GM18867 (cell line): ENCODE measurements at regions not wholly inside any gene's neighbourhood (a gene's known extent, or its start where the extent isn't known, plus 50 kb on each side); places are given as distances from the start of the nearest gene placed in this dataset.

Source experiments
- ATAC-seq: cut with Tn5 transposase; IDR thresholded peaks from one replicate; pipeline ENCODE4 v1.9.1; 2021; ENCODE audit warnings: mild to moderate bottlenecking, moderate library complexity; ENCODE audit not compliant: unreplicated experiment

DNA sequence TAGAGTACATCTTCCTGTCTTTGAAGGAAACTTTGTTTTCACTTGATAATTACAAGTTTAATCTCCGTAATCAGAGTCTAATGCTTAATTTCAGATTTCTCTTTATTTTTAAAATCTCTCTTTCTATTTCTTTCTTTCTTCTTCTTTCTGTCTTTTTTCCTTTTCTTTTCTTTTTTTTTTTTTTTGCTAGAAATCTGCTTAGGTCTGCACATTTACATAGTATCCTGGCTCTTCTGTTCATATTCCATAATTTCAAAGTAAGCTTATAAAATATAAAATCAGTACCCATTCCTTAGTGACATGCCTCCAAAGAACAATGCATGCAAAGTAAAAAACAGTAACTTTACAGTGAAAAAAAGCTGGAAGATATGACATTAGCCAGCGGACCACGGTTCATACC is 601.7 kb upstream of the VSTM2A start:
- no peak for ATAC-seq

DNA sequence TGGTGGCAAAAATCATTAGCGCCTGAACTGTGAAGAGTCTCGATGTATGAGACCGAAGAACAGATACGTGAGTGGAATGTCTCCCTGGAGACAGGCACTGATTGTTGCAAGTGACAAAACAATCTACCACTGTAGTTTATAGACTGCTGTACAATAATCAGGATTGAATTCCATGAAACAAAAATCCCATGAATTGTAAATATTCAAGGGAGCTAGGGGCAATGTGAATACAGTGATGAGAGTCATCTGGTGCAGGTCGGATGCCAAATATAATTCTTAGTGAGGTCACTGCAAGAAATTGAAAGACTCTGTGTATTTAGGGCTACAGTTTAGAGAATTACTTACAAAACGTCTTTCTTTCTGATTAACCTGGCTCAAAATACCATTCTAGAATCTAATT is 594.4 kb upstream of the VSTM2A start:
- ATAC-seq: no peak

DNA sequence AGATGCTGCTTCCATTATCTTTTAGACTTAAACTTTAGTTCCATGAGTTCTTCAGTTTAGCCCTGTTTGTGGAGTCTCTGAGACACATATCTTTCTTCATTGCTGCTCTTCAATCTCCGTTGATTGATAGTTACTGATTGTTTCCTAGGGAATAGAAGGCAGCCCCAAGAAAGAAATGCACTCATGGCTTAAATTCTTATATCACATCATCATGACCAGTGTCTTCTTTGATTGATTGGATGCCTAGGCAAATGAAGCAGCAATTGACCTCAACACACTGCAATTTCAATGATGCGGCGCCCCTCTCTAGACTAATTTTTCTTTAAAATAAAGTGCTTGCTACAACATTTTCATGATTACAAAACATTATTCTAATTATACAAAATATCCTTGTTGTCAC is 576.5 kb upstream of the VSTM2A start:
- no peak for ATAC-seq

DNA sequence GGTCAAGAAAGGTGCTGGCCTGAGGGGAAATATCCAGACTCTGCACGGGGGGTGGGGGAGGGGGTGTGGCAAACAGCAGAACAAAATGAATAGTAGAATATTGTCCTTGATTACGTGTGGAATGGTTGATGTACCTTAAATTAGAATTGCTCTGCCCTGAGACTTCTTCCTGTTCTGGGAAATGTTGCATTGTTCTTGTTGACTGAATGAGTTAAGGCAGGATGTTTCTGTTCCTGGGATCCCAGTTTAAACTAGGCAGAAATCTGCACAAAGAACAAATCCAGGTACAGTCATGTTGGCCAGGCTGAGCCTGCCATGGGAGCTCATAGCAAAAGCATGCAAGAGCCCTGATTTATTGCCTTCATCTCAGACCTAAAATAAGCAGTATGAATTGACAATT is 558.7 kb upstream of the VSTM2A start:
- no peak for ATAC-seq

DNA sequence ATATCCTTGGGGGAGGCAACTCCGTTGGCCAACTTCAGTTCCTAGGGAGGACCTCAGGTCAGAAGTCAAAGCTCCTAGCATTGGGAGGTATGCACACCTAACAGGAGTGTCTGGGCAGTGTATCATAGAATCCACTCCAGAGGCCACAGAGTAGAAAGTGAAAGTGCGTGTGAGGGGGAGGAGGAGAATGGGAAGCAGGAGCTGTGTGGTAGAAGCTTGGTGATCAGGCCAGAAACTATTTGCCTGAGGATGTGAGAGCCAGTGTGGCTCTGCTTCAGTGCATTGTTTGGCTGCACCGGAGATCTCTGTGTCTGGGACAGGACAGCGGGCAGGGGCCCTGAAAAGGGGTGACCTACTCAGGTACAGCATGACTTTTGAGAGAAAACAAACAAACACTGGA is 557.4 kb upstream of the VSTM2A start:
- ATAC-seq: no peak

DNA sequence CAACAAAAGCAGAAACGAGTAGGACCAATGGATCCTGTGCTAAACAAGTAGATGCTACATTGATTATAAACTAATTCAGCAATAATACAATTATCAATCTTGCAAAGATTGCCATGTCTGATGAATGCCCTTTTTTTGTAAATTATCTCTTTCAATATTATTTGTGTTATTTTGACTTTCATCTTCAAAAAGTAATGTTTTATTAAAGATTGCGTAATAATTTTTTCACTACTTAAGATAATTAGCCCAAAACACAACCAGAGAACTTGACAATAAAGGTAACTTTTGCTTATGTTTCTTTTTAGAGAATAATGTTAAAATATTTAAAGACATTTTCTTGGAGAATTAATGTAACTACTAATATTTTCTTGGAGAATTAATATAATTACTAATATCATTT is 553.8 kb upstream of the VSTM2A start:
- ATAC-seq: no peak

- ATAC-seq: no peak
Observed at GRCh38 chr7:53993224-53993623, 549.0 kb upstream of the VSTM2A start.

- ATAC-seq: no peak
Observed at GRCh38 chr7:53996876-53997275, 545.3 kb upstream of the VSTM2A start.

DNA sequence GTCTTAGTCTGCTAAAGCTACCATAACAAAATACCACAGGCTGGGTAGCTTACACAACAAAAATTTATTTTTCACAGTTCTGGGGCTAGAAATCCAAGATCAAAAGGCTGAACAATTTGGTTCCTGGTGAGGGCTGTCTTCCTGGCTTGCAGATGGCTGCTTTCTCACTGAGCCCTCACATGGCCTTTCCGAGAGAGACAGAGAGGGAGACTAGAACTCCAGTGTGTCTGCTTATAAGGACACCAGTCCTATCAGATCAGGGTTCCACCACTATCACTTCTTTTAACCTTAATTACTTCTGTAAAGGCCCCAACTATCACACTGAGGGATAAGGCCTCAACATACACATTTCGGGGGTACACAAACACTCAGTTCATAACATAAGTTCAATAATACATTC is 527.4 kb upstream of the VSTM2A start:
- no peak for ATAC-seq

- ATAC-seq: no peak
Observed at GRCh38 chr7:54015251-54015650, 526.9 kb upstream of the VSTM2A start.

- ATAC-seq: no peak
Observed at GRCh38 chr7:54037873-54038272, 504.3 kb upstream of the VSTM2A start.

DNA sequence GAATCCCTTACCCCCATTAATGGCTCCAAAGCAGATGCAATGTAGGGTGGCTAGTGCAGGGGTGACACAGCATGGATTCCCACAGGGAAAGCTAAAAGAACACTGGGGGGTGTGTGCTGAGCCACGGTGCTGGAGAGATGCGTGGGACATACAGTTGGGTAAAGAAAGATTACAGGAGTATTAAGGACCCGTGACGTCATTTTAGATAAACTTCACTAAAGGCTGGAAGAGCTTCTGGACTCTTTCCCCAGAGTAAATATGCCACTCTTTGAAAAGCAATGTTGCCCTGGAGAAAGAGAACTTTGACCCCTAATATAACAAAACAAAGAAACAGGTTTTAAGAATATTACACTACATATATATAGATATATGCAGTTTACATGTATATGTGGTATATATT is 481.5 kb upstream of the VSTM2A start:
- ATAC-seq: no peak

GRCh38 chr7:54066643-54067042 is 475.5 kb upstream of the VSTM2A start:
- ATAC-seq: no peak

GRCh38 chr7:54069843-54070242 is 472.3 kb upstream of the VSTM2A start:
- ATAC-seq: no peak

DNA sequence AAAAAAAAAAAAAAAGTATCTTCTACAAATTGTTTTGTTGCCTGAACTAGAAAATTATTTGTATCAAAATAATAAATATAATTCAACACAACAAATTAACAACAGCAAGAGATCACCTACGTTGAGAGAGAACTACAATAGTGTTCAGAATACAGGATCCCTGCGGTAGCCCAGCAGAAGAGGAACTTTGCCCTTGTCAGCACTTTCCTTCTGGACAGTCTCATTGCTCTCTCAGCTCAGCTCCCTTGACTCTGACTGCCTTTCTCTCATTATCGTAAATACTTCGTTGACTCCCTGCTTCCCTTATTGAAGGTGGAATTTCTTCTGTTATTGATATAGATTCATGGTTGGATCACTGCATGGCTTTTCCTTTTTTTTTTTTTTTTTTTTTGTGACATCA is 469.5 kb upstream of the VSTM2A start:
- no peak for ATAC-seq

- ATAC-seq: no peak
Observed at GRCh38 chr7:54076616-54077015, 465.6 kb upstream of the VSTM2A start.

- ATAC-seq: no peak
Observed at GRCh38 chr7:54080525-54080924, 461.6 kb upstream of the VSTM2A start.

- no peak for ATAC-seq
Observed at GRCh38 chr7:54080971-54081370, 461.2 kb upstream of the VSTM2A start.

GRCh38 chr7:54084340-54084739 is 457.8 kb upstream of the VSTM2A start:
- no peak for ATAC-seq

DNA sequence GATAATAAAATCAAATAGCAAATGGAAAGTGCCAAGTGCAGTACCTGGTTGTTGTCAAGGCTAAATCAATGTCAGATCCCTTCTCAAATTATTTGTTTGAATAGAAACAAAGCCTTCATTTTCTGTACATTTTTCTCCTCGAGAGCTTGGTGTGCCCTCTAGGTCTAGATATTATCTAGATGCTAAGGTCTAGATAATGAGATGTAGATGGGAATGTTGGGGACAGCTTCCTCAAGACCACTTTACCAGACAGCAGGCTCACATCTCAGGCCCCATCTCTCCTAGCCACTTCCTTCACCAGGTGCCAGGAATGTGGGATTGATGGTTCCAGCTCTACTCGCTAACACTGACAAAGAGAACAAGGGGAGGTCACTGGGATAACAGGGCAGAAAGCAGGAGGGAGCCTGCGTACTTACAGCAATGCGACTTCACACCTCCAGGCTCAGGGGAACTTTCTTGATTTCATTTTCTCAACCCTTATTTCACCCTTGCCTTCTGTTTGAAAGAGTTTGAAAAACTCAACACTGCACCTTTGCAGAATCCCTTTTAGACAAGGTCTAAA is 451.4 kb upstream of the VSTM2A start:
- no peak for ATAC-seq

DNA sequence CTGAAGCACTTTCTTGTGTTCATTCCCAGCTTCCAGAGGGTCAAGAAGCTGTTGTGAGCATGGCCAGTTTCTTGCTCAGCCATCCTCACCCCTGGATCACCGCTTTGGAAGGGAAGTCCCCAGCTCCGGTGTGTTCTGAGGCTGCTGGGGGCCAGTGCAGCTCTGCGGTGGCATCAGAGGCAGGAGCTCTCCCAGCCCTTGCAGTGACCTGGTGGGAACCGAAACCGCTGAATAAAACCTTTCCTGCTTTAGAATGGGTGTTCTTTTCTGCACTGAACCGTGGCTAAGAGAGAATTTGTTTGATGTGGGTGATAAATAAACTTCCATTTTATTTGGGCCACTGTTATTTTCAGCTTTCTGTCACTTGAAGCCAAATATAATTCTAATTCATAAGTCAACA is 450.9 kb upstream of the VSTM2A start:
- no peak for ATAC-seq

DNA sequence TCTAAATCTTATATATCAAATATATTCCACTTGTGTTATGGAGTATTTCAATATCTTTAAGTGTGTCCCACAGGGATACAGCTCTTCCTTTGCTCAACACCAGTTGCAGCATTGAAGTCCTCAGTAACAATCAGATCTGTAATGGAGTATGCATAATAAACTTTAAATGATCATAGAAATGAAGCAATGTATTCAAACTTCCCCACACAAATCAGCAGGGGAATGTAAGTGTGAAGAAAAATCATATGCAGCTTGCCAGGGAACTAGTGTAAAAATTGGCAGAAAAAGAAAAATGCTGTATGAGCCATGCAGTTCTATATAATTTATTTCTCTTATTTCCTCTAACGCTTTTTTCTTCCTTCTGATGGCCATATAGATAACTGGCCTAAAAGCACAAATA is 444.3 kb upstream of the VSTM2A start:
- no peak for ATAC-seq

DNA sequence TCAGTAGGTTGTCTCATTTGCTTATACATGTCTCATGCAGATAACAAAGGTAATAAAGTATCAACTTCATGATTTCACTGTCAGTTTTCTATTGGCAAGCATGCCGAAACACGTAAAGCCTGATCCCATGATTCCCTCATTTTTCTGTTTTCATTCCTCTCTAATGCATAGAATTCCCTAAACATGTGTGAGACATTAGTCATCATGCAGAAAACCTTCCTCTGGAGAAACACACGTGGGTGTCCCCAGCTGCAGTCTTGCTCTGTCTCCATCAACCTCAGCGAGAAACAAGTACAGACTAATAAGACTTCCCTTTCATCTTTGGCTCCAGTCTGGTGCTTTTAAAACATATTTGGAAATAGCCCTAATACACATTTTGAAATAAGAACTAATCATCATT is 432.7 kb upstream of the VSTM2A start:
- ATAC-seq: no peak
